Thymus (tissue), 11 donors: ENCODE measurements at regions not wholly inside any gene's neighbourhood (a gene's known extent, or its start where the extent isn't known, plus 50 kb on each side); places are given as distances from the start of the nearest gene placed in this dataset.
"Not testable (repeated sequence)": the region's sequence is repeated elsewhere in the genome, so short reads cannot be mapped to it uniquely, and the experiment has no call there.

Experiments
- DNase-seq, 9 donors: peaks; one replicate each; pipeline ENCODE4 v3.0.0-alpha.2; 2013; ENCODE audit warnings: low spot score in 9 of 9, low read depth in 6 of 9, missing footprints in 1 of 9
- H3K27ac ChIP-seq, 2 donors: one replicate each; pipeline ENCODE4 v1.5.1; 2013; ENCODE audit warnings: control low read depth in 1 of 2, low read depth in 1 of 2, low read length in 1 of 2, mild to moderate bottlenecking in 1 of 2, moderate library complexity in 1 of 2
- H3K27me3 ChIP-seq, 2 donors: one replicate each; pipeline ENCODE4 v1.5.1; 2013; ENCODE audit warnings: low read length in 1 of 2; ENCODE audit not compliant: control insufficient read depth in 2 of 2, insufficient read depth in 1 of 2
- H3K36me3 ChIP-seq, 2 donors: one replicate each; pipeline ENCODE4 v1.5.1; 2013; ENCODE audit warnings: low read length in 1 of 2, mild to moderate bottlenecking in 1 of 2, moderate library complexity in 1 of 2; ENCODE audit not compliant: control insufficient read depth in 2 of 2, insufficient read depth in 2 of 2
- H3K4me1 ChIP-seq, 2 donors: one replicate each; pipeline ENCODE4 v1.5.1; 2013; ENCODE audit warnings: low read length in 2 of 2; ENCODE audit not compliant: control insufficient read depth in 2 of 2, insufficient read depth in 2 of 2
- H3K4me3 ChIP-seq, 2 donors: one replicate each; pipeline ENCODE4 v1.5.1; 2013; ENCODE audit warnings: low read length in 2 of 2, control low read depth in 1 of 2, mild to moderate bottlenecking in 1 of 2
- H3K9me3 ChIP-seq, 2 donors: one replicate each; pipeline ENCODE4 v1.5.1; 2013; ENCODE audit warnings: low read length in 1 of 2, mild to moderate bottlenecking in 1 of 2; ENCODE audit not compliant: control insufficient read depth in 2 of 2, insufficient read depth in 1 of 2
- WGBS: extraction: QIAGEN DNeasy Blood & Tissue Kit; methylation state at CpG from one replicate; pipeline ENCODE4 v1.1.7; 2013; 5-methylcytosine and 5-hydroxymethylcytosine counted together
- donor health status: healthy.

- no peak overlapping the region for H3K27ac ChIP-seq
- H3K36me3 ChIP-seq, result no peaks in the 10 kb centered on the region
- WGBS, result 94% methylated on average over 11 of the region's 11 CpGs
- no peaks in the 10 kb centered on the region for H3K4me1 ChIP-seq
- H3K27me3 ChIP-seq, result no peaks in the 10 kb centered on the region
- no peak for DNase-seq
- H3K9me3 ChIP-seq, result peaks cover 0 to 3% of the 10 kb centered on the region in 2 donors
- H3K4me3 ChIP-seq, result no peak overlapping the region
These were observed 328.7 kb downstream of the ARL4A start for GRCh38 chr7:13016036-13016581.

GRCh38 chr7:13016592-13017332, 329.3 kb downstream of the ARL4A start:
- DNase-seq, result no peak
- WGBS, result 93% methylated on average over 9 of the region's 9 CpGs
- no peaks in the 10 kb centered on the region for H3K36me3 ChIP-seq
- peaks cover 0 to 3% of the 10 kb centered on the region in 2 donors for H3K9me3 ChIP-seq
- no peak overlapping the region for H3K4me3 ChIP-seq
- no peaks in the 10 kb centered on the region for H3K4me1 ChIP-seq
- no peaks in the 10 kb centered on the region for H3K27me3 ChIP-seq
- H3K27ac ChIP-seq, result no peak overlapping the region

GRCh38 chr7:13017333-13017857, 330.0 kb downstream of the ARL4A start:
- peaks cover 0 to 3% of the 10 kb centered on the region in 2 donors for H3K9me3 ChIP-seq
- no peak overlapping the region for H3K27ac ChIP-seq
- 89% methylated on average over 4 of the region's 4 CpGs for WGBS
- H3K4me1 ChIP-seq, result no peaks in the 10 kb centered on the region
- no peak for DNase-seq
- no peaks in the 10 kb centered on the region for H3K27me3 ChIP-seq
- no peak overlapping the region for H3K4me3 ChIP-seq
- H3K36me3 ChIP-seq, result no peaks in the 10 kb centered on the region

GRCh38 chr7:13017881-13018280, 330.4 kb downstream of the ARL4A start:
- no peaks in the 10 kb centered on the region for H3K4me1 ChIP-seq
- no peaks in the 10 kb centered on the region for H3K36me3 ChIP-seq
- H3K27ac ChIP-seq, result no peak overlapping the region
- no peak for DNase-seq
- no peak overlapping the region for H3K4me3 ChIP-seq
- peaks cover 0 to 3% of the 10 kb centered on the region in 2 donors for H3K9me3 ChIP-seq
- H3K27me3 ChIP-seq, result no peaks in the 10 kb centered on the region

GRCh38 chr7:13021566-13022300, 334.3 kb downstream of the ARL4A start:
- Histone ChIP-seq H3K9me3 (no peaks in the 10 kb centered on the region), H3K4me3 (no peak overlapping the region), H3K27me3 (no peaks in the 10 kb centered on the region), H3K27ac (no peak overlapping the region), H3K36me3 (no peaks in the 10 kb centered on the region), H3K4me1 (no peaks in the 10 kb centered on the region)
- 95% methylated on average over 6 of the region's 6 CpGs for WGBS
- DNase-seq, result no peak

GRCh38 chr7:13024121-13024674, 336.8 kb downstream of the ARL4A start:
- H3K4me3 ChIP-seq, result no peak overlapping the region
- H3K36me3 ChIP-seq, result no peaks in the 10 kb centered on the region
- no peaks in the 10 kb centered on the region for H3K27me3 ChIP-seq
- no peaks in the 10 kb centered on the region for H3K4me1 ChIP-seq
- H3K9me3 ChIP-seq, result no peaks in the 10 kb centered on the region
- 94% methylated on average over 1 of the region's 1 CpG for WGBS
- DNase-seq, result no peak
- H3K27ac ChIP-seq, result no peak overlapping the region

GRCh38 chr7:13025043-13025442, 337.6 kb downstream of the ARL4A start:
- not testable (repeated sequence) for DNase-seq, H3K4me3 ChIP-seq, H3K9me3 ChIP-seq, H3K27ac ChIP-seq, H3K27me3 ChIP-seq, H3K36me3 ChIP-seq, H3K4me1 ChIP-seq
- WGBS, result 84% methylated on average over 3 of the region's 3 CpGs

- Histone ChIP-seq H3K27me3 (no peaks in the 10 kb centered on the region), H3K4me1 (no peaks in the 10 kb centered on the region), H3K9me3 (no peaks in the 10 kb centered on the region), H3K27ac (no peak overlapping the region), H3K4me3 (no peak overlapping the region), H3K36me3 (no peaks in the 10 kb centered on the region)
- no peak for DNase-seq
- WGBS, result 96% methylated on average over 2 of the region's 2 CpGs
These were observed 339.9 kb downstream of the ARL4A start for GRCh38 chr7:13027321-13027720.
